ENCODE measurements at regions not wholly inside any gene's neighbourhood (a gene's known extent, or its start where the extent isn't known, plus 50 kb on each side); places are given as distances from the start of the nearest gene placed in this dataset.
"Not testable (repeated sequence)": the region's sequence is repeated elsewhere in the genome, so short reads cannot be mapped to it uniquely, and the experiment has no call there.

- no peak for DNase-seq
These were observed 352.6 kb downstream of the CGGBP1 start for GRCh38 chr3:87706176-87706575.

GRCh38 chr3:87702600-87702999 is 356.2 kb downstream of the CGGBP1 start:
- no peak for DNase-seq

- DNase-seq, result no peak
These were observed 362.4 kb downstream of the CGGBP1 start for GRCh38 chr3:87696124-87697013.

- no peak for DNase-seq
These were observed 364.1 kb downstream of the CGGBP1 start for GRCh38 chr3:87694678-87695077.

GRCh38 chr3:87691109-87691508 is 367.7 kb downstream of the CGGBP1 start:
- DNase-seq, result no peak

- not testable (repeated sequence) for DNase-seq
These were observed 379.7 kb downstream of the CGGBP1 start for GRCh38 chr3:87678984-87679660.

GRCh38 chr3:87674397-87675161 is 384.2 kb downstream of the CGGBP1 start:
- peak; percentile 24 for DNase-seq

- no peak for DNase-seq
These were observed 385.7 kb downstream of the CGGBP1 start for GRCh38 chr3:87673132-87673531.

GRCh38 chr3:87654184-87654583 is 377.8 kb upstream of the POU1F1 start:
- DNase-seq, result no peak

GRCh38 chr3:87653138-87653537 is 376.8 kb upstream of the POU1F1 start:
- DNase-seq, result not testable (repeated sequence)

GRCh38 chr3:87634426-87634825 is 358.0 kb upstream of the POU1F1 start:
- DNase-seq, result no peak

GRCh38 chr3:87627316-87627715 is 350.9 kb upstream of the POU1F1 start:
- DNase-seq, result no peak

GRCh38 chr3:87626546-87626945 is 350.2 kb upstream of the POU1F1 start:
- no peak for DNase-seq

- DNase-seq, result no peak
These were observed 349.5 kb upstream of the POU1F1 start for GRCh38 chr3:87625876-87626275.

- no peak for DNase-seq
These were observed 348.5 kb upstream of the POU1F1 start for GRCh38 chr3:87624860-87625259.

- no peak for DNase-seq
These were observed 345.3 kb upstream of the POU1F1 start for GRCh38 chr3:87621667-87622066.

- no peak for DNase-seq
These were observed 339.1 kb upstream of the POU1F1 start for GRCh38 chr3:87615506-87615905.

GRCh38 chr3:87614998-87615397 is 338.6 kb upstream of the POU1F1 start:
- DNase-seq, result no peak

- no peak for DNase-seq
These were observed 330.9 kb upstream of the POU1F1 start for GRCh38 chr3:87607234-87607633.

- no peak for DNase-seq
These were observed 319.4 kb upstream of the POU1F1 start for GRCh38 chr3:87595798-87596197.

GRCh38 chr3:87581240-87581639 is 304.9 kb upstream of the POU1F1 start:
- DNase-seq, result no peak

GRCh38 chr3:87576752-87577151 is 300.4 kb upstream of the POU1F1 start:
- no peak for DNase-seq

GRCh38 chr3:87575550-87575949 is 299.2 kb upstream of the POU1F1 start:
- no peak for DNase-seq

GRCh38 chr3:87568331-87568730 is 291.9 kb upstream of the POU1F1 start:
- DNase-seq, result no peak
